Urinary bladder (tissue), 3 donors: ENCODE measurements at regions not wholly inside any gene's neighbourhood (a gene's known extent, or its start where the extent isn't known, plus 50 kb on each side); places are given as distances from the start of the nearest gene placed in this dataset.

Experiments used
- DNase-seq: peaks from one replicate; pipeline ENCODE4 v3.0.0-alpha.2; 2015; ENCODE audit errors: extremely low spot score
- H3K27ac ChIP-seq: one replicate; pipeline ENCODE4 v1.5.1; 2013; ENCODE audit warnings: low read depth, mild to moderate bottlenecking, moderate library complexity
- H3K36me3 ChIP-seq: one replicate; pipeline ENCODE4 v1.6.1; 2013; ENCODE audit warnings: mild to moderate bottlenecking, moderate library complexity; ENCODE audit not compliant: insufficient read depth
- H3K4me1 ChIP-seq: one replicate; pipeline ENCODE4 v1.6.1; 2013; ENCODE audit warnings: mild to moderate bottlenecking, moderate library complexity; ENCODE audit not compliant: insufficient read depth
- H3K4me3 ChIP-seq: one replicate; pipeline ENCODE4 v1.5.1; 2013; ENCODE audit warnings: low read depth, low read length
- WGBS: extraction: QIAGEN DNeasy Blood & Tissue Kit; methylation state at CpG from one replicate; pipeline ENCODE4 v1.1.7; 2013; 5-methylcytosine and 5-hydroxymethylcytosine counted together
- donor health status: healthy with polysubstance abuse.
- donor health status: healthy.

- Histone ChIP-seq H3K4me3 (no peak overlapping the region), H3K27ac (no peak overlapping the region), H3K36me3 (no peaks in the 10 kb centered on the region), H3K4me1 (no peaks in the 10 kb centered on the region)
- 70% methylated on average over 7 of the region's 7 CpGs for WGBS
- DNase-seq: no peak
These were observed 361.4 kb downstream of the EFNB2 start for GRCh38 chr13:106173891-106174610.

GRCh38 chr13:106173346-106173745, 362.1 kb downstream of the EFNB2 start:
- no peak overlapping the region for H3K4me3 ChIP-seq
- H3K27ac ChIP-seq: no peak overlapping the region
- no peak for DNase-seq
- WGBS: 87% methylated on average over 2 of the region's 2 CpGs
- no peaks in the 10 kb centered on the region for H3K36me3 ChIP-seq
- H3K4me1 ChIP-seq: no peaks in the 10 kb centered on the region

GRCh38 chr13:106172176-106172905, 363.1 kb downstream of the EFNB2 start:
- no peaks in the 10 kb centered on the region for H3K4me1 ChIP-seq
- WGBS: 30% methylated on average over 5 of the region's 5 CpGs
- H3K27ac ChIP-seq: no peak overlapping the region
- no peaks in the 10 kb centered on the region for H3K36me3 ChIP-seq
- H3K4me3 ChIP-seq: no peak overlapping the region
- no peak for DNase-seq

- no peak overlapping the region for H3K27ac ChIP-seq
- 94% methylated on average over 3 of the region's 3 CpGs for WGBS
- DNase-seq: no peak
These were observed 372.0 kb downstream of the EFNB2 start for GRCh38 chr13:106163426-106163825.

GRCh38 chr13:106161146-106161545, 374.3 kb downstream of the EFNB2 start:
- H3K36me3 ChIP-seq: no peaks in the 10 kb centered on the region
- no peaks in the 10 kb centered on the region for H3K4me1 ChIP-seq
- no peak overlapping the region for H3K27ac ChIP-seq
- WGBS: 63% methylated on average over 3 of the region's 3 CpGs
- no peak for DNase-seq
- H3K4me3 ChIP-seq: no peak overlapping the region

More at GRCh38 chr13:106163426-106163825, 372.0 kb downstream of the EFNB2 start:
- Histone ChIP-seq H3K4me1 (no peaks in the 10 kb centered on the region), H3K36me3 (no peaks in the 10 kb centered on the region), H3K4me3 (no peak overlapping the region)

- DNase-seq: no peak
- Histone ChIP-seq H3K27ac (no peak overlapping the region), H3K4me1 (no peaks in the 10 kb centered on the region), H3K36me3 (no peaks in the 10 kb centered on the region), H3K4me3 (no peak overlapping the region)
- WGBS: 76% methylated on average over 20 of the region's 20 CpGs
These were observed 375.9 kb downstream of the EFNB2 start for GRCh38 chr13:106159295-106160195.

- H3K36me3 ChIP-seq: no peaks in the 10 kb centered on the region
- DNase-seq: no peak
- no peaks in the 10 kb centered on the region for H3K4me1 ChIP-seq
- WGBS: 88% methylated on average over 4 of the region's 4 CpGs
- H3K27ac ChIP-seq: no peak overlapping the region
- H3K4me3 ChIP-seq: no peak overlapping the region
These were observed 379.0 kb downstream of the EFNB2 start for GRCh38 chr13:106156468-106156867.

GRCh38 chr13:106155411-106155810, 380.1 kb downstream of the EFNB2 start:
- no peak overlapping the region for H3K4me3 ChIP-seq
- H3K36me3 ChIP-seq: no peaks in the 10 kb centered on the region
- WGBS: 97% methylated on average over 6 of the region's 6 CpGs
- DNase-seq: no peak
- no peaks in the 10 kb centered on the region for H3K4me1 ChIP-seq
- H3K27ac ChIP-seq: no peak overlapping the region

GRCh38 chr13:106153876-106154275, 381.6 kb downstream of the EFNB2 start:
- 94% methylated on average over 1 of the region's 1 CpG for WGBS
- DNase-seq: no peak
- no peaks in the 10 kb centered on the region for H3K36me3 ChIP-seq
- H3K4me1 ChIP-seq: no peaks in the 10 kb centered on the region
- no peak overlapping the region for H3K27ac ChIP-seq
- H3K4me3 ChIP-seq: no peak overlapping the region

- no peak overlapping the region for H3K27ac ChIP-seq
- 92% methylated on average over 9 of the region's 9 CpGs for WGBS
- H3K4me3 ChIP-seq: no peak overlapping the region
- H3K4me1 ChIP-seq: no peaks in the 10 kb centered on the region
- H3K36me3 ChIP-seq: no peaks in the 10 kb centered on the region
- DNase-seq: no peak
These were observed 382.4 kb downstream of the EFNB2 start for GRCh38 chr13:106153041-106153440.

GRCh38 chr13:106152047-106152446, 383.4 kb downstream of the EFNB2 start:
- Histone ChIP-seq H3K4me1 (no peaks in the 10 kb centered on the region), H3K4me3 (no peak overlapping the region), H3K27ac (no peak overlapping the region), H3K36me3 (no peaks in the 10 kb centered on the region)
- 90% methylated on average over 3 of the region's 3 CpGs for WGBS
- DNase-seq: no peak

GRCh38 chr13:106151056-106151699, 384.3 kb downstream of the EFNB2 start:
- 55% methylated on average over 3 of the region's 3 CpGs for WGBS
- H3K36me3 ChIP-seq: no peaks in the 10 kb centered on the region
- no peak overlapping the region for H3K4me3 ChIP-seq
- H3K27ac ChIP-seq: no peak overlapping the region
- no peaks in the 10 kb centered on the region for H3K4me1 ChIP-seq
- no peak for DNase-seq
